Neural progenitor cell (in vitro differentiated cells): ENCODE measurements at regions not wholly inside any gene's neighbourhood (a gene's known extent, or its start where the extent isn't known, plus 50 kb on each side); places are given as distances from the start of the nearest gene placed in this dataset.

Experiments used
- EZH2 ChIP-seq: fragments of 200-600 bp; sonication (generic); IDR thresholded peaks from 2 replicates; pipeline ENCODE4 v1.6.1; 2017; ENCODE audit warnings: antibody characterized with exemption, mild to moderate bottlenecking, moderate library complexity
- TF ChIP-seq, protein P1 (sequence below): fragments of 200-600 bp; sonication (generic); IDR thresholded peaks from 2 replicates; pipeline ENCODE4 v1.5.1; 2017; ENCODE audit warnings: antibody characterized with exemption, mild to moderate bottlenecking

DNA sequence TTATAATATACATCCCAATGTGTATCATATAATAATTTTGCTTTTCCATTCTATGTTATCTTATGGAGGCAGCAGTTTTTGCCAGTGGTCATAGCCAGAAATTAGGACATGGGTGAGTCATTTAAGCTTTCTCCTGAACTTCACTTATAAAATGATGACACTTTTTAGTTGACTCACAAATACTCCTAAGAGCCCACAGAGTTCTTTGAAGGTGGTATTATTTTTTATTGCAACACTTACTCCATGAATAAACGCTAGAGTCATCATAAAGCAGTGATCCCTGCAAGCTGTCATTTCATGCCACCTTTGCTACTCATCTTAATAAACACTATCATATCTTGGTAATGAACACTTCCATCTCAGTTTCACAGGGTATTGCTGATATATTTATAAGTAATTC, 69.9 kb upstream of the MAPRE2 start:
- TF ChIP-seq, protein P1, sequence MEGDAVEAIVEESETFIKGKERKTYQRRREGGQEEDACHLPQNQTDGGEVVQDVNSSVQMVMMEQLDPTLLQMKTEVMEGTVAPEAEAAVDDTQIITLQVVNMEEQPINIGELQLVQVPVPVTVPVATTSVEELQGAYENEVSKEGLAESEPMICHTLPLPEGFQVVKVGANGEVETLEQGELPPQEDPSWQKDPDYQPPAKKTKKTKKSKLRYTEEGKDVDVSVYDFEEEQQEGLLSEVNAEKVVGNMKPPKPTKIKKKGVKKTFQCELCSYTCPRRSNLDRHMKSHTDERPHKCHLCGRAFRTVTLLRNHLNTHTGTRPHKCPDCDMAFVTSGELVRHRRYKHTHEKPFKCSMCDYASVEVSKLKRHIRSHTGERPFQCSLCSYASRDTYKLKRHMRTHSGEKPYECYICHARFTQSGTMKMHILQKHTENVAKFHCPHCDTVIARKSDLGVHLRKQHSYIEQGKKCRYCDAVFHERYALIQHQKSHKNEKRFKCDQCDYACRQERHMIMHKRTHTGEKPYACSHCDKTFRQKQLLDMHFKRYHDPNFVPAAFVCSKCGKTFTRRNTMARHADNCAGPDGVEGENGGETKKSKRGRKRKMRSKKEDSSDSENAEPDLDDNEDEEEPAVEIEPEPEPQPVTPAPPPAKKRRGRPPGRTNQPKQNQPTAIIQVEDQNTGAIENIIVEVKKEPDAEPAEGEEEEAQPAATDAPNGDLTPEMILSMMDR = no peak
- TF ChIP-seq EZH2 = no peak
